Fibroblast of lung (primary cell): ENCODE measurements at regions not wholly inside any gene's neighbourhood (a gene's known extent, or its start where the extent isn't known, plus 50 kb on each side); places are given as distances from the start of the nearest gene placed in this dataset.

ENCODE experiments used
- DNase-seq, 2 donors: peaks; one replicate each; pipeline versions ENCODE4 v3.0.0 to v3.0.0-alpha.2; 2010; ENCODE audit warnings: low read depth in 2 of 2
- H2AFZ ChIP-seq: 2 replicates; pipeline ENCODE4 v1.5.1; 2012; ENCODE audit warnings: low read length, control low read depth, inconsistent platforms
- H3K27ac ChIP-seq: 2 replicates; pipeline ENCODE4 v1.5.1; 2011; ENCODE audit warnings: low read length, control low read depth; ENCODE audit not compliant: insufficient read depth
- H3K27me3 ChIP-seq: 2 replicates; pipeline ENCODE4 v1.5.1; 2011; ENCODE audit warnings: mild to moderate bottlenecking, low read length; ENCODE audit not compliant: control insufficient read depth, insufficient read depth
- H3K36me3 ChIP-seq: 2 replicates; pipeline ENCODE4 v1.5.1; 2011; ENCODE audit warnings: low read length; ENCODE audit not compliant: control insufficient read depth, insufficient read depth
- H3K4me1 ChIP-seq: 2 replicates; pipeline ENCODE4 v1.5.1; 2011; ENCODE audit warnings: low read length; ENCODE audit not compliant: control insufficient read depth, insufficient read depth; ENCODE audit errors: extremely low read depth
- H3K4me2 ChIP-seq: 2 replicates; pipeline ENCODE4 v1.5.1; 2011; ENCODE audit warnings: low read length, control low read depth; ENCODE audit not compliant: insufficient read depth; ENCODE audit errors: extremely low read depth
- H3K4me3 ChIP-seq, 4 experiments: fragments of 200-600 bp in 1 of 4; sonication (generic) in 1 of 4; replicated peaks in 1 of 4; 2 replicates each; pipeline ENCODE4 v1.5.1; 2011 to 2016; ENCODE audit warnings: low read length in 4 of 4, low read depth in 3 of 4, mild to moderate bottlenecking in 3 of 4, control low read depth in 2 of 4, inconsistent platforms in 1 of 4, mixed read lengths in 1 of 4; ENCODE audit not compliant: insufficient read depth in 1 of 4; ENCODE audit errors: control extremely low read depth in 1 of 4
- H3K79me2 ChIP-seq: 2 replicates; pipeline ENCODE4 v1.5.1; 2012; ENCODE audit warnings: mild to moderate bottlenecking, low read length, inconsistent platforms; ENCODE audit not compliant: control insufficient read depth, insufficient read depth
- H3K9ac ChIP-seq: 2 replicates; pipeline ENCODE4 v1.5.1; 2011; ENCODE audit warnings: mild to moderate bottlenecking, low read length, control low read depth; ENCODE audit not compliant: insufficient read depth
- H3K9me3 ChIP-seq: 2 replicates; pipeline ENCODE4 v1.5.1; 2012; ENCODE audit warnings: low read depth, low read length; ENCODE audit not compliant: control insufficient read depth, insufficient read depth
- H4K20me1 ChIP-seq: 2 replicates; pipeline ENCODE4 v1.5.1; 2011; ENCODE audit warnings: low read length; ENCODE audit not compliant: control insufficient read depth, insufficient read depth; ENCODE audit errors: extremely low read depth
- EZH2 ChIP-seq: IDR thresholded peaks from 2 replicates; pipeline ENCODE4 v1.5.1; 2012; ENCODE audit warnings: low read length, control low read depth, mild to moderate bottlenecking; ENCODE audit errors: missing control alignments
- TF ChIP-seq, protein P1 (sequence below), 2 donors: IDR thresholded peaks in 1 of 2; conservative IDR thresholded peaks in 1 of 2; 1 replicate in 1 of 2; 2 replicates in 1 of 2; pipeline ENCODE4 v1.5.1; 2011 to 2012; ENCODE audit warnings: low read length in 2 of 2, control low read depth in 1 of 2, inconsistent platforms in 1 of 2, low read depth in 1 of 2, mild to moderate bottlenecking in 1 of 2

DNA sequence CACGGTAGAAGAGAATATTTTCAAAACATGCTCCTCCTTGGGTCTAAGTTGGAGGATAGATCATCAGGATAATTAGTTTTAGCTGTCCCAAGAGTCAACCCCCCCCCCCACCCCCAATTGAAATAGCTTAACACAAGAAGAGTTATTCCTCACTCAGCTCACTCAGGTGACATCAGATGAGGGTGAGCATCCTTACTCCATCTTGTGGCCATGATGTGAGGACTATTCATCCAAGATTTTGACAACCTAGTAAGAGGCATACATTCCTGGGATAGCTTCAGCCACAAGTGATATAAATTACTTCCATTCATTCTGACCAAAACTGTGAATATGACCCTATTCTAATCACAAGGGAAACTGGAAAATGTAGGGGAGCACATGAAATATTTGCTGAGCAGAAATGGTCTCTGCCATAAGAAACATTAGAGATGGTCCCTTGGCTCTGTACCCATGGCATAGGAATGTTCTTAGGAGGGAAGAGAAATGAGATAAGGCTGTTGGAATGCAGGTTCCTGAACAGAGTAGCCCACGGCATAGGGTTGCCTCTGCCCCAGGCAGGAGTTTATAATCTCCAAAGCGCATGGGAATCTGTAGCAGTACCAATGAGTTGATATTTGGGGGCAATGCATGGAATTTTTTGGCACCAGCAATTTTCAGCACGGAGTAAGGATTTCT is 257.2 kb downstream of the CYRIA start:
- Histone ChIP-seq H3K9ac (no peak overlapping the region), H3K36me3 (no peaks in the 10 kb centered on the region), H4K20me1 (no peaks in the 10 kb centered on the region), H3K4me3 (no peak overlapping the region), H3K4me2 (no peak overlapping the region), H3K27ac (no peak overlapping the region), H3K4me1 (no peaks in the 10 kb centered on the region), H2AFZ (no peak overlapping the region), H3K9me3 (no peaks in the 10 kb centered on the region), H3K79me2 (no peaks in the 10 kb centered on the region), H3K27me3 (no peaks in the 10 kb centered on the region)
- DNase-seq = no peak
- TF ChIP-seq, protein P1, sequence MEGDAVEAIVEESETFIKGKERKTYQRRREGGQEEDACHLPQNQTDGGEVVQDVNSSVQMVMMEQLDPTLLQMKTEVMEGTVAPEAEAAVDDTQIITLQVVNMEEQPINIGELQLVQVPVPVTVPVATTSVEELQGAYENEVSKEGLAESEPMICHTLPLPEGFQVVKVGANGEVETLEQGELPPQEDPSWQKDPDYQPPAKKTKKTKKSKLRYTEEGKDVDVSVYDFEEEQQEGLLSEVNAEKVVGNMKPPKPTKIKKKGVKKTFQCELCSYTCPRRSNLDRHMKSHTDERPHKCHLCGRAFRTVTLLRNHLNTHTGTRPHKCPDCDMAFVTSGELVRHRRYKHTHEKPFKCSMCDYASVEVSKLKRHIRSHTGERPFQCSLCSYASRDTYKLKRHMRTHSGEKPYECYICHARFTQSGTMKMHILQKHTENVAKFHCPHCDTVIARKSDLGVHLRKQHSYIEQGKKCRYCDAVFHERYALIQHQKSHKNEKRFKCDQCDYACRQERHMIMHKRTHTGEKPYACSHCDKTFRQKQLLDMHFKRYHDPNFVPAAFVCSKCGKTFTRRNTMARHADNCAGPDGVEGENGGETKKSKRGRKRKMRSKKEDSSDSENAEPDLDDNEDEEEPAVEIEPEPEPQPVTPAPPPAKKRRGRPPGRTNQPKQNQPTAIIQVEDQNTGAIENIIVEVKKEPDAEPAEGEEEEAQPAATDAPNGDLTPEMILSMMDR (conservative IDR thresholded peaks at IDR 0.05 in 1 of 2, IDR thresholded peaks at IDR 0.05 in 1 of 2; ENCODE audit: low read depth in 1 of 2, low read length in 2 of 2) = no peak
- no peak for TF ChIP-seq EZH2

GRCh38 chr2:16407358-16407757 is 258.3 kb downstream of the CYRIA start:
- Histone ChIP-seq H3K4me1 (no peaks in the 10 kb centered on the region), H2AFZ (no peak overlapping the region), H3K4me3 (no peak overlapping the region), H3K4me2 (no peak overlapping the region), H3K27ac (no peak overlapping the region), H3K79me2 (no peaks in the 10 kb centered on the region), H3K36me3 (no peaks in the 10 kb centered on the region), H3K9ac (no peak overlapping the region), H3K27me3 (no peaks in the 10 kb centered on the region), H3K9me3 (no peaks in the 10 kb centered on the region), H4K20me1 (no peaks in the 10 kb centered on the region)
- DNase-seq = no peak
- TF ChIP-seq, protein P1 (conservative IDR thresholded peaks at IDR 0.05 in 1 of 2, IDR thresholded peaks at IDR 0.05 in 1 of 2; ENCODE audit: low read depth in 1 of 2, low read length in 2 of 2) = no peak
- TF ChIP-seq EZH2 = no peak

DNA sequence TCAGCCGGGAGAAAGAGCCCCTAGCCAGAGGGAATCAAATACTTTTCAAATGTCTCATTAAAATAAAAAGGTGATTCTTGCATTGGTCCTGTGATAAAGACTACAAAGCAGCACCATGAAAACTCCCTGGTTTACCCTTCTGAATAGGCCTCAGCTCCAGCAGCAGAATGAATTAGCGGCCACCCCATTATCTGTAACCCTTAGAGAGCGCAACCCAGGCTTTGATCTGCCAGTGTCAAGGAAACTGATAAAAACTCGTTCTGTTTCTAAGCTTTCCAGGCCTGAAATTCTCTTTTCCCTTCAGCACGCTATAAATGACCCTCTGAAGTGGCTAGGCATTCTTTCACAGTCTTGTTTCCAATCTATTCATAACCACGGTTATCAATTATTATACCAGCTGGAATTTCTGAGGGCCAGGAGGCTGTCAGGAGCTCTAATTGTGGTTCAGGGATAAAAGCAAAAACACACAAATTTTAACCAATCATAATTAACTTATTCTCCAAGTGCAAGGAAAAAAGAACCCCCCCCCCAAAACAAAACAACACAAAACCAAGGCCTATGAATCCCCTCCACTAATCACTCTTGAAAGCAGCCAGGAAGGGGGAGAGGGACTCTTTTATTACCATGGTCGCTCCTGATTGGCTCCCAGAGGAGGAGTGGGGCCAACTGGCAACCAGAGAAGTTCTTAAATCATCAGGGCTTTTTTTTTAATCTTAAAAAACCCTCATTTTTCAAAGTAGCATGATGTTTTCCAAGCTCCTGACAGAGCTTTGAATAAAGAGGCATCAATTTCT is 258.9 kb downstream of the CYRIA start:
- Histone ChIP-seq H4K20me1 (no peaks in the 10 kb centered on the region), H3K9me3 (no peaks in the 10 kb centered on the region), H3K4me3 (no peak overlapping the region), H3K9ac (no peak overlapping the region), H3K36me3 (no peaks in the 10 kb centered on the region), H3K79me2 (no peaks in the 10 kb centered on the region), H3K4me1 (no peaks in the 10 kb centered on the region), H2AFZ (no peak overlapping the region), H3K27ac (no peak overlapping the region), H3K4me2 (no peak overlapping the region), H3K27me3 (no peaks in the 10 kb centered on the region)
- DNase-seq = no peak
- TF ChIP-seq, protein P1 (conservative IDR thresholded peaks at IDR 0.05 in 1 of 2, IDR thresholded peaks at IDR 0.05 in 1 of 2; ENCODE audit: low read depth in 1 of 2, low read length in 2 of 2) = no peak
- no peak for TF ChIP-seq EZH2
